ENCODE measurements at regions not wholly inside any gene's neighbourhood (a gene's known extent, or its start where the extent isn't known, plus 50 kb on each side); places are given as distances from the start of the nearest gene placed in this dataset.

DNA sequence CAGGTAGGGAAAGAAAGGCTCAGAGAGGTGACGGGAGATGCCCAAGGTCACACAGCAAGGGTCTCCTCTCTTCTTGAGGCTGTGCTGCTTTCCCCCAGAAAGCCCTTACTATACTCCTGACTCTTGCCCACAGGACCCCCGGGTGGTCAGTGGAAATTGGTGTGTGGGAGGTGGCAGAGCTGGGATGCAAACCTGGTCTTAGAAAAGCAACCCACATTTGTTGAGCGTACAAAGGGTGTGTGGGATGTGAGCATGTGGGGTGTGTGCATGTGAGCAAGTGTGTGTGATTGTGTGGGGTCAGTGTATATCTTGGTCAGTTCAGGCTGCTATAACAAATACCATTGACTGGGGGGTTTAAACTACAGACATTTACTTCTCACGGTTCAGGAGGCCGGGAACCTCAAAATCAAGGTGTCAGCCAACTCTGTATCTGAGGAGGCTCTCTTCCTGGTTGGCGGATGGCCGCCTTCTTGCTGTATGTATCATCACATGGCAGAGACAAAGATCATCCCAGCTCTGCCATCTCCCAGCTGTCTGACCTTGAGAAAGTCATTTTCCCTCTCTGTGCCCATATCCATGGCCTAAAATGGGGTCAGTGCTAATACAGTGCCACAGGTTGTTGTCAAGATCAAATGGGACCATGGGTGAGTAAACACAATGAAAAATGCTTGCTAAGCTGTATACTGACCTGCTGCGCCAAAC lies 268.5 kb downstream of the PTPRU start:
- TF ChIP-seq, protein P1, sequence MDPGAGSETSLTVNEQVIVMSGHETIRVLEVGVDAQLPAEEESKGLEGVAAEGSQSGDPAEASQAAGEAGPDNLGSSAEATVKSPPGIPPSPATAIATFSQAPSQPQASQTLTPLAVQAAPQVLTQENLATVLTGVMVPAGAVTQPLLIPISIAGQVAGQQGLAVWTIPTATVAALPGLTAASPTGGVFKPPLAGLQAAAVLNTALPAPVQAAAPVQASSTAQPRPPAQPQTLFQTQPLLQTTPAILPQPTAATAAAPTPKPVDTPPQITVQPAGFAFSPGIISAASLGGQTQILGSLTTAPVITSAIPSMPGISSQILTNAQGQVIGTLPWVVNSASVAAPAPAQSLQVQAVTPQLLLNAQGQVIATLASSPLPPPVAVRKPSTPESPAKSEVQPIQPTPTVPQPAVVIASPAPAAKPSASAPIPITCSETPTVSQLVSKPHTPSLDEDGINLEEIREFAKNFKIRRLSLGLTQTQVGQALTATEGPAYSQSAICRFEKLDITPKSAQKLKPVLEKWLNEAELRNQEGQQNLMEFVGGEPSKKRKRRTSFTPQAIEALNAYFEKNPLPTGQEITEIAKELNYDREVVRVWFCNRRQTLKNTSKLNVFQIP (CRISPR knock-in tag; IDR thresholded peaks at IDR 0.05; ENCODE audit: borderline replicate concordance, low read depth), result no peak
- TF ChIP-seq SNAI2 (CRISPR knock-in tag; IDR thresholded peaks at IDR 0.05), result no peak
- TF ChIP-seq, protein P2, sequence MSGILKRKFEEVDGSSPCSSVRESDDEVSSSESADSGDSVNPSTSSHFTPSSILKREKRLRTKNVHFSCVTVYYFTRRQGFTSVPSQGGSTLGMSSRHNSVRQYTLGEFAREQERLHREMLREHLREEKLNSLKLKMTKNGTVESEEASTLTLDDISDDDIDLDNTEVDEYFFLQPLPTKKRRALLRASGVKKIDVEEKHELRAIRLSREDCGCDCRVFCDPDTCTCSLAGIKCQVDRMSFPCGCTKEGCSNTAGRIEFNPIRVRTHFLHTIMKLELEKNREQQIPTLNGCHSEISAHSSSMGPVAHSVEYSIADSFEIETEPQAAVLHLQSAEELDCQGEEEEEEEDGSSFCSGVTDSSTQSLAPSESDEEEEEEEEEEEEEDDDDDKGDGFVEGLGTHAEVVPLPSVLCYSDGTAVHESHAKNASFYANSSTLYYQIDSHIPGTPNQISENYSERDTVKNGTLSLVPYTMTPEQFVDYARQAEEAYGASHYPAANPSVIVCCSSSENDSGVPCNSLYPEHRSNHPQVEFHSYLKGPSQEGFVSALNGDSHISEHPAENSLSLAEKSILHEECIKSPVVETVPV (CRISPR knock-in tag; IDR thresholded peaks at IDR 0.05), result no peak
- TF ChIP-seq CSDC2 (CRISPR knock-in tag; IDR thresholded peaks at IDR 0.05), result no peak
- TF ChIP-seq, protein P3, sequence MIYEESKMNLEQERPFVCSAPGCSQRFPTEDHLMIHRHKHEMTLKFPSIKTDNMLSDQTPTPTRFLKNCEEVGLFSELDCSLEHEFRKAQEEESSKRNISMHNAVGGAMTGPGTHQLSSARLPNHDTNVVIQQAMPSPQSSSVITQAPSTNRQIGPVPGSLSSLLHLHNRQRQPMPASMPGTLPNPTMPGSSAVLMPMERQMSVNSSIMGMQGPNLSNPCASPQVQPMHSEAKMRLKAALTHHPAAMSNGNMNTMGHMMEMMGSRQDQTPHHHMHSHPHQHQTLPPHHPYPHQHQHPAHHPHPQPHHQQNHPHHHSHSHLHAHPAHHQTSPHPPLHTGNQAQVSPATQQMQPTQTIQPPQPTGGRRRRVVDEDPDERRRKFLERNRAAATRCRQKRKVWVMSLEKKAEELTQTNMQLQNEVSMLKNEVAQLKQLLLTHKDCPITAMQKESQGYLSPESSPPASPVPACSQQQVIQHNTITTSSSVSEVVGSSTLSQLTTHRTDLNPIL (CRISPR knock-in tag; IDR thresholded peaks at IDR 0.05; ENCODE audit: low read depth), result no peak
- TF ChIP-seq, protein P4, sequence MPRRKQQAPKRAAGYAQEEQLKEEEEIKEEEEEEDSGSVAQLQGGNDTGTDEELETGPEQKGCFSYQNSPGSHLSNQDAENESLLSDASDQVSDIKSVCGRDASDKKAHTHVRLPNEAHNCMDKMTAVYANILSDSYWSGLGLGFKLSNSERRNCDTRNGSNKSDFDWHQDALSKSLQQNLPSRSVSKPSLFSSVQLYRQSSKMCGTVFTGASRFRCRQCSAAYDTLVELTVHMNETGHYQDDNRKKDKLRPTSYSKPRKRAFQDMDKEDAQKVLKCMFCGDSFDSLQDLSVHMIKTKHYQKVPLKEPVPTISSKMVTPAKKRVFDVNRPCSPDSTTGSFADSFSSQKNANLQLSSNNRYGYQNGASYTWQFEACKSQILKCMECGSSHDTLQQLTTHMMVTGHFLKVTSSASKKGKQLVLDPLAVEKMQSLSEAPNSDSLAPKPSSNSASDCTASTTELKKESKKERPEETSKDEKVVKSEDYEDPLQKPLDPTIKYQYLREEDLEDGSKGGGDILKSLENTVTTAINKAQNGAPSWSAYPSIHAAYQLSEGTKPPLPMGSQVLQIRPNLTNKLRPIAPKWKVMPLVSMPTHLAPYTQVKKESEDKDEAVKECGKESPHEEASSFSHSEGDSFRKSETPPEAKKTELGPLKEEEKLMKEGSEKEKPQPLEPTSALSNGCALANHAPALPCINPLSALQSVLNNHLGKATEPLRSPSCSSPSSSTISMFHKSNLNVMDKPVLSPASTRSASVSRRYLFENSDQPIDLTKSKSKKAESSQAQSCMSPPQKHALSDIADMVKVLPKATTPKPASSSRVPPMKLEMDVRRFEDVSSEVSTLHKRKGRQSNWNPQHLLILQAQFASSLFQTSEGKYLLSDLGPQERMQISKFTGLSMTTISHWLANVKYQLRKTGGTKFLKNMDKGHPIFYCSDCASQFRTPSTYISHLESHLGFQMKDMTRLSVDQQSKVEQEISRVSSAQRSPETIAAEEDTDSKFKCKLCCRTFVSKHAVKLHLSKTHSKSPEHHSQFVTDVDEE (CRISPR knock-in tag; IDR thresholded peaks at IDR 0.05), result no peak
- TF ChIP-seq ZC3H10 (CRISPR knock-in tag; IDR thresholded peaks at IDR 0.05), result no peak
- TF ChIP-seq TOX (CRISPR knock-in tag; IDR thresholded peaks at IDR 0.05; ENCODE audit: borderline replicate concordance), result no peak
- no peak for TF ChIP-seq ZNF8 (CRISPR knock-in tag; IDR thresholded peaks at IDR 0.05)
- no peak for ATAC-seq

DNA sequence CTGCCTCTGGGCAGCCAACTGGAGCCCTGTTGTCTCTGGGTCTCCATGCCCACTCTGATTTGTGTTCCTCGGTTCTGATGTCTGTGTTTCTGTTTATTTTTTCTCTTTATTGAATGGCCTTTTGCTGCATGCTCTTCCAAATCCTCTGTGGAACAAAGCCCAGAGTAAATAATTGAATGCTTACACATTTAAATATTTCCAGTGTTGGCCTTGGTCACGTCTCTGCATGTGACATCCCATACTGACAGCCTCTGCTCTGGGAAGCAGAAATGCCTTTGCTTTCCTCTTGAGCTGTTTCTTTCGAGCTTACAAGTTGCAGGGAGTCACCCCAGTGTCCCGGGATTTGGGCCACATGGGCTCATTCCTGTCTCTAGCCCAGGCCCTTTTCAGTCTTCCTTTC lies 267.9 kb downstream of the PTPRU start:
- no peak for ATAC-seq
- TF ChIP-seq ISL1 (CRISPR knock-in tag; IDR thresholded peaks at IDR 0.05) (no peak), ZNF8 (CRISPR knock-in tag; IDR thresholded peaks at IDR 0.05) (no peak), OSR1 (CRISPR knock-in tag; IDR thresholded peaks at IDR 0.05) (no peak), SNAI2 (CRISPR knock-in tag; IDR thresholded peaks at IDR 0.05) (no peak), BACH2 (CRISPR knock-in tag; IDR thresholded peaks at IDR 0.05; ENCODE audit: borderline replicate concordance) (no peak), PPARA (CRISPR knock-in tag; IDR thresholded peaks at IDR 0.05; ENCODE audit: borderline replicate concordance) (no peak), ZFP30 (CRISPR knock-in tag; IDR thresholded peaks at IDR 0.05) (no peak), GLIS3 (CRISPR knock-in tag; IDR thresholded peaks at IDR 0.05) (no peak), CSDC2 (CRISPR knock-in tag; IDR thresholded peaks at IDR 0.05) (no peak), ESRRG (CRISPR knock-in tag; IDR thresholded peaks at IDR 0.05) (no peak), ZFP3 (CRISPR knock-in tag; IDR thresholded peaks at IDR 0.05) (no peak), TOX (CRISPR knock-in tag; IDR thresholded peaks at IDR 0.05; ENCODE audit: borderline replicate concordance) (no peak), ZNF565 (CRISPR knock-in tag; conservative IDR thresholded peaks at IDR 0.05; ENCODE audit: low read depth) (no peak)
- TF ChIP-seq, protein P2 (CRISPR knock-in tag; IDR thresholded peaks at IDR 0.05), result no peak
- TF ChIP-seq, protein P3 (CRISPR knock-in tag; IDR thresholded peaks at IDR 0.05; ENCODE audit: low read depth), result no peak
- TF ChIP-seq, protein P5, sequence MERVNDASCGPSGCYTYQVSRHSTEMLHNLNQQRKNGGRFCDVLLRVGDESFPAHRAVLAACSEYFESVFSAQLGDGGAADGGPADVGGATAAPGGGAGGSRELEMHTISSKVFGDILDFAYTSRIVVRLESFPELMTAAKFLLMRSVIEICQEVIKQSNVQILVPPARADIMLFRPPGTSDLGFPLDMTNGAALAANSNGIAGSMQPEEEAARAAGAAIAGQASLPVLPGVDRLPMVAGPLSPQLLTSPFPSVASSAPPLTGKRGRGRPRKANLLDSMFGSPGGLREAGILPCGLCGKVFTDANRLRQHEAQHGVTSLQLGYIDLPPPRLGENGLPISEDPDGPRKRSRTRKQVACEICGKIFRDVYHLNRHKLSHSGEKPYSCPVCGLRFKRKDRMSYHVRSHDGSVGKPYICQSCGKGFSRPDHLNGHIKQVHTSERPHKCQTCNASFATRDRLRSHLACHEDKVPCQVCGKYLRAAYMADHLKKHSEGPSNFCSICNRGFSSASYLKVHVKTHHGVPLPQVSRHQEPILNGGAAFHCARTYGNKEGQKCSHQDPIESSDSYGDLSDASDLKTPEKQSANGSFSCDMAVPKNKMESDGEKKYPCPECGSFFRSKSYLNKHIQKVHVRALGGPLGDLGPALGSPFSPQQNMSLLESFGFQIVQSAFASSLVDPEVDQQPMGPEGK (CRISPR knock-in tag; IDR thresholded peaks at IDR 0.05; ENCODE audit: borderline replicate concordance), result no peak
